ENCODE measurements at regions not wholly inside any gene's neighbourhood (a gene's known extent, or its start where the extent isn't known, plus 50 kb on each side); places are given as distances from the start of the nearest gene placed in this dataset.

- WGBS (ENCODE audit: insufficient coverage), result 67% methylated on average over 1 of the region's 1 CpG
- CTCF ChIA-PET, result no interaction called here
- H3K4me1 Mint-ChIP-seq, result no peaks in the 10 kb centered on the region
Observed at GRCh38 chr5:123929055-123929474, 417.1 kb downstream of the CSNK1G3 start.

GRCh38 chr5:123928401-123928800 lies 416.4 kb downstream of the CSNK1G3 start:
- H3K4me1 Mint-ChIP-seq, result no peaks in the 10 kb centered on the region
- H3K36me3 ChIP-seq (replicated peaks in 1 of 2; ENCODE audit: control extremely low read depth in 1 of 2, control insufficient read depth in 1 of 2, extremely low read depth in 1 of 2, insufficient read depth in 2 of 2, low read length in 1 of 2), result no peaks in the 10 kb centered on the region
- no peak overlapping the region for H3K27ac Mint-ChIP-seq

More at GRCh38 chr5:123929055-123929474, 417.1 kb downstream of the CSNK1G3 start:
- Histone ChIP-seq H3K27me3 (replicated peaks in 1 of 4; ENCODE audit: control extremely low read depth in 1 of 4, control insufficient read depth in 3 of 4, insufficient read depth in 4 of 4, low read length in 3 of 4) (peaks cover 0 to 3% (median 0%) of the 10 kb centered on the region in 4 experiments), H3K36me3 (replicated peaks in 1 of 2; ENCODE audit: control extremely low read depth in 1 of 2, control insufficient read depth in 1 of 2, extremely low read depth in 1 of 2, insufficient read depth in 2 of 2, low read length in 1 of 2) (no peaks in the 10 kb centered on the region), H3K4me2 (replicated peaks; ENCODE audit: low read depth, low read length, poor library complexity, severe bottlenecking) (no peak overlapping the region), H3K4me1 (ENCODE audit: control insufficient read depth in 2 of 2, insufficient read depth in 2 of 2, low read length in 2 of 2) (no peaks in the 10 kb centered on the region), H3K4me3 (ENCODE audit: control extremely low read depth in 1 of 5, extremely low read depth in 1 of 5, insufficient read depth in 1 of 5, low read depth in 2 of 5, low read length in 4 of 5) (no peak overlapping the region), H3K27ac (ENCODE audit: low read length in 2 of 2) (no peak overlapping the region), H3K79me2 (ENCODE audit: control insufficient read depth, insufficient read depth, low read length) (no peaks in the 10 kb centered on the region), H3K9me3 (ENCODE audit: control extremely low read depth in 1 of 3, control insufficient read depth in 2 of 3, insufficient read depth in 1 of 3, low read length in 2 of 3) (no peaks in the 10 kb centered on the region), H2AFZ (ENCODE audit: insufficient read depth, low read depth, low read length, poor library complexity, severe bottlenecking) (no peak overlapping the region), H4K20me1 (ENCODE audit: control insufficient read depth, insufficient read depth, low read length, poor library complexity, severe bottlenecking) (no peaks in the 10 kb centered on the region), H3K9ac (ENCODE audit: low read length) (no peak overlapping the region)
- Mint-ChIP-seq H3K27ac (no peak overlapping the region), H3K4me3 (no peak overlapping the region), H3K9me3 (ENCODE audit: insufficient read depth) (no peaks in the 10 kb centered on the region), H3K27me3 (no peaks in the 10 kb centered on the region)
- TF ChIP-seq CTCF (IDR thresholded peaks at IDR 0.05), result no peak
- TF ChIP-seq EZH2 (IDR thresholded peaks at IDR 0.05; ENCODE audit: borderline replicate concordance, insufficient read depth, low read depth, low read length, poor library complexity, severe bottlenecking), result no peak
- ATAC-seq (ENCODE audit: low read depth) (no peak), DNase-seq (no peak)
- intact Hi-C loops (cut with micrococcal nuclease), result no loop called here
- POLR2A ChIA-PET, result no interaction called here

More at GRCh38 chr5:123928401-123928800, 416.4 kb downstream of the CSNK1G3 start:
- H3K4me3 ChIP-seq (ENCODE audit: control extremely low read depth in 1 of 5, extremely low read depth in 1 of 5, insufficient read depth in 1 of 5, low read depth in 2 of 5, low read length in 4 of 5), result no peak overlapping the region
- TF ChIP-seq CTCF (IDR thresholded peaks at IDR 0.05), result no peak
- TF ChIP-seq EZH2 (IDR thresholded peaks at IDR 0.05; ENCODE audit: borderline replicate concordance, insufficient read depth, low read depth, low read length, poor library complexity, severe bottlenecking), result no peak
- Mint-ChIP-seq H3K9me3 (ENCODE audit: insufficient read depth) (no peaks in the 10 kb centered on the region), H3K4me3 (no peak overlapping the region), H3K27me3 (no peaks in the 10 kb centered on the region)
- no peaks in the 10 kb centered on the region for H3K79me2 ChIP-seq (ENCODE audit: control insufficient read depth, insufficient read depth, low read length)
- no peaks in the 10 kb centered on the region for H3K9me3 ChIP-seq (ENCODE audit: control extremely low read depth in 1 of 3, control insufficient read depth in 2 of 3, insufficient read depth in 1 of 3, low read length in 2 of 3)
- H3K9ac ChIP-seq (ENCODE audit: low read length), result no peak overlapping the region
- no peaks in the 10 kb centered on the region for H3K4me1 ChIP-seq (ENCODE audit: control insufficient read depth in 2 of 2, insufficient read depth in 2 of 2, low read length in 2 of 2)
- no peak overlapping the region for H3K27ac ChIP-seq (ENCODE audit: low read length in 2 of 2)
- POLR2A ChIA-PET, result no interaction called here
- no peak for ATAC-seq (ENCODE audit: low read depth)
- H2AFZ ChIP-seq (ENCODE audit: insufficient read depth, low read depth, low read length, poor library complexity, severe bottlenecking), result no peak overlapping the region
- H3K4me2 ChIP-seq (replicated peaks; ENCODE audit: low read depth, low read length, poor library complexity, severe bottlenecking), result no peak overlapping the region
- no peaks in the 10 kb centered on the region for H4K20me1 ChIP-seq (ENCODE audit: control insufficient read depth, insufficient read depth, low read length, poor library complexity, severe bottlenecking)
- intact Hi-C loops (cut with micrococcal nuclease), result no loop called here
- WGBS (ENCODE audit: insufficient coverage), result no CpG with 5 or more reads among the region's 2 CpGs
- peaks cover 0 to 3% (median 0%) of the 10 kb centered on the region in 4 experiments for H3K27me3 ChIP-seq (replicated peaks in 1 of 4; ENCODE audit: control extremely low read depth in 1 of 4, control insufficient read depth in 3 of 4, insufficient read depth in 4 of 4, low read length in 3 of 4)
- no peak for DNase-seq
- CTCF ChIA-PET, result no interaction called here
